ENCODE measurements at regions not wholly inside any gene's neighbourhood (a gene's known extent, or its start where the extent isn't known, plus 50 kb on each side); places are given as distances from the start of the nearest gene placed in this dataset.

- no peak overlapping the region for H3K9ac ChIP-seq (ENCODE audit: control insufficient read depth, insufficient read depth, low read length)
- no peak overlapping the region for H3K4me2 ChIP-seq (ENCODE audit: control insufficient read depth, insufficient read depth)
- no peak for ATAC-seq
- H4K20me1 ChIP-seq (ENCODE audit: control insufficient read depth, insufficient read depth): no peaks in the 10 kb centered on the region
- H3K9me3 ChIP-seq (replicated peaks; ENCODE audit: control insufficient read depth, insufficient read depth, low read length): no peaks in the 10 kb centered on the region
- no peak overlapping the region for H3K27ac ChIP-seq (ENCODE audit: control insufficient read depth, insufficient read depth)
- H3K79me2 ChIP-seq (ENCODE audit: control insufficient read depth, insufficient read depth, low read length): no peaks in the 10 kb centered on the region
- CTCF ChIA-PET: no interaction called here
- H3K27me3 ChIP-seq (replicated peaks in 1 of 2; ENCODE audit: control insufficient read depth in 2 of 2, insufficient read depth in 2 of 2, low read length in 1 of 2): no peaks in the 10 kb centered on the region
- DNase-seq (ENCODE audit: low read depth, low spot score): no peak
- POLR2A ChIA-PET: no interaction called here
- intact Hi-C loops (cut with micrococcal nuclease; ENCODE audit: unreplicated experiment) (no loop called here), in situ Hi-C loops (cut with MboI) (no loop called here)
- FAIRE-seq: no peak
- H3K4me1 ChIP-seq (ENCODE audit: control insufficient read depth, insufficient read depth, low read length): no peaks in the 10 kb centered on the region
- RAD21 ChIA-PET (ENCODE audit: unreplicated experiment): interaction anchor here (0.5 to 1.0 kb wide), 2 partner anchors 92 to 852 kb away, joined by 3 read pairs; no protein-coding TSS in a partner anchor
- 0% methylated on average over 1 of the region's 1 CpG for WGBS (ENCODE audit: insufficient coverage, insufficient replicate concordance, low lambda C conversion rate, missing lambda C conversion rate)
- H3K4me3 ChIP-seq: no peak overlapping the region
- H3K36me3 ChIP-seq (ENCODE audit: control insufficient read depth in 2 of 2, insufficient read depth in 2 of 2, low read length in 1 of 2): no peaks in the 10 kb centered on the region
- SMC1A ChIA-PET (ENCODE audit: uncharacterized antibody, unreplicated experiment): interaction anchor here (1.2 to 1.6 kb wide), 2 partner anchors 12 to 80 kb away, joined by 4 to 5 read pairs; no protein-coding TSS in a partner anchor
- no peak for TF ChIP-seq CREB1 (IDR thresholded peaks at IDR 0.05; ENCODE audit: low read depth)
- no TSS peak for BruUV-seq (replicated peaks)
- H2AFZ ChIP-seq (ENCODE audit: control insufficient read depth, low read depth, low read length): no peak overlapping the region
Measured at GRCh38 chr7:46775020-46775419, 806.9 kb downstream of the TNS3 start.

- FAIRE-seq (no peak), DNase-seq (ENCODE audit: low read depth, low spot score) (no peak), ATAC-seq (no peak)
- TF ChIP-seq PML (IDR thresholded peaks at IDR 0.05; ENCODE audit: low read length) (no peak), EGR1 (IDR thresholded peaks at IDR 0.05; ENCODE audit: borderline replicate concordance in 1 of 2, low read depth in 2 of 2, low read length in 2 of 2) (no peak), HCFC1 (IDR thresholded peaks at IDR 0.05; ENCODE audit: low read length) (no peak), ZBTB11 (CRISPR knock-in tag; IDR thresholded peaks at IDR 0.05) (no peak)
- ChIA-PET POLR2A (no interaction called here), RAD21 (ENCODE audit: unreplicated experiment) (no interaction called here), SMC1A (ENCODE audit: uncharacterized antibody, unreplicated experiment) (interaction anchor here (1.2 to 1.6 kb wide), 2 partner anchors 11 to 80 kb away, joined by 4 to 5 read pairs; no protein-coding TSS in a partner anchor), CTCF (no interaction called here)
- Histone ChIP-seq H3K4me3 (no peak overlapping the region), H3K4me1 (ENCODE audit: control insufficient read depth, insufficient read depth, low read length) (no peaks in the 10 kb centered on the region), H3K9ac (ENCODE audit: control insufficient read depth, insufficient read depth, low read length) (no peak overlapping the region), H3K27ac (ENCODE audit: control insufficient read depth, insufficient read depth) (no peak overlapping the region), H4K20me1 (ENCODE audit: control insufficient read depth, insufficient read depth) (no peaks in the 10 kb centered on the region), H3K27me3 (replicated peaks in 1 of 2; ENCODE audit: control insufficient read depth in 2 of 2, insufficient read depth in 2 of 2, low read length in 1 of 2) (no peaks in the 10 kb centered on the region), H3K36me3 (ENCODE audit: control insufficient read depth in 2 of 2, insufficient read depth in 2 of 2, low read length in 1 of 2) (no peaks in the 10 kb centered on the region), H2AFZ (ENCODE audit: control insufficient read depth, low read depth, low read length) (no peak overlapping the region), H3K4me2 (ENCODE audit: control insufficient read depth, insufficient read depth) (no peak overlapping the region), H3K9me3 (replicated peaks; ENCODE audit: control insufficient read depth, insufficient read depth, low read length) (no peaks in the 10 kb centered on the region), H3K79me2 (ENCODE audit: control insufficient read depth, insufficient read depth, low read length) (no peaks in the 10 kb centered on the region)
- in situ Hi-C loops (cut with MboI): no loop called here
- BruUV-seq (replicated peaks): no TSS peak
- WGBS (ENCODE audit: insufficient coverage, insufficient replicate concordance, low lambda C conversion rate, missing lambda C conversion rate): 0% methylated on average over 1 of the region's 1 CpG
- intact Hi-C loops (cut with micrococcal nuclease; ENCODE audit: unreplicated experiment): no loop called here
Measured at GRCh38 chr7:46774515-46774914, 807.4 kb downstream of the TNS3 start.
